SK-N-SH treated with all-trans-retinoic acid at 6 μM for 48 hours (cell line): ENCODE measurements at regions not wholly inside any gene's neighbourhood (a gene's known extent, or its start where the extent isn't known, plus 50 kb on each side); places are given as distances from the start of the nearest gene placed in this dataset.

Experiments
- BACH2 ChIP-seq: fragments of 250-450 bp; sonication (Bioruptor Pico); IDR thresholded peaks from 2 replicates; pipeline ENCODE4 v1.9.0; 2021; ENCODE audit warnings: mild to moderate bottlenecking, borderline replicate concordance
- CREB5 ChIP-seq: fragments of 250-450 bp; sonication (Bioruptor Pico); IDR thresholded peaks from 2 replicates; pipeline ENCODE4 v1.5.1; 2020; ENCODE audit warnings: low read depth, mild to moderate bottlenecking, moderate library complexity
- CSRNP3 ChIP-seq: fragments of 250-450 bp; sonication (Bioruptor Pico); IDR thresholded peaks from 2 replicates; pipeline ENCODE4 v1.5.1; 2021; ENCODE audit warnings: mild to moderate bottlenecking, moderate library complexity
- SNAI2 ChIP-seq: fragments of 250-450 bp; sonication (Bioruptor Pico); IDR thresholded peaks from 2 replicates; pipeline ENCODE4 v1.5.0; 2020; ENCODE audit warnings: mild to moderate bottlenecking, moderate library complexity
- ZC3H10 ChIP-seq: fragments of 250-450 bp; sonication (Bioruptor Pico); IDR thresholded peaks from 2 replicates; pipeline ENCODE4 v1.5.1; 2021; ENCODE audit warnings: mild to moderate bottlenecking, moderate library complexity
- ZNF565 ChIP-seq: fragments of 450-650 bp; formaldehyde crosslinking; conservative IDR thresholded peaks from 2 replicates; pipeline ENCODE4 v1.5.0; 2020; ENCODE audit warnings: low read depth, mild to moderate bottlenecking, moderate library complexity
- TF ChIP-seq, protein P1 (sequence below): fragments of 250-450 bp; sonication (Bioruptor Pico); IDR thresholded peaks from 2 replicates; pipeline ENCODE4 v1.8.0; 2020; ENCODE audit warnings: mild to moderate bottlenecking, moderate library complexity, borderline replicate concordance

- TF ChIP-seq, protein P1, sequence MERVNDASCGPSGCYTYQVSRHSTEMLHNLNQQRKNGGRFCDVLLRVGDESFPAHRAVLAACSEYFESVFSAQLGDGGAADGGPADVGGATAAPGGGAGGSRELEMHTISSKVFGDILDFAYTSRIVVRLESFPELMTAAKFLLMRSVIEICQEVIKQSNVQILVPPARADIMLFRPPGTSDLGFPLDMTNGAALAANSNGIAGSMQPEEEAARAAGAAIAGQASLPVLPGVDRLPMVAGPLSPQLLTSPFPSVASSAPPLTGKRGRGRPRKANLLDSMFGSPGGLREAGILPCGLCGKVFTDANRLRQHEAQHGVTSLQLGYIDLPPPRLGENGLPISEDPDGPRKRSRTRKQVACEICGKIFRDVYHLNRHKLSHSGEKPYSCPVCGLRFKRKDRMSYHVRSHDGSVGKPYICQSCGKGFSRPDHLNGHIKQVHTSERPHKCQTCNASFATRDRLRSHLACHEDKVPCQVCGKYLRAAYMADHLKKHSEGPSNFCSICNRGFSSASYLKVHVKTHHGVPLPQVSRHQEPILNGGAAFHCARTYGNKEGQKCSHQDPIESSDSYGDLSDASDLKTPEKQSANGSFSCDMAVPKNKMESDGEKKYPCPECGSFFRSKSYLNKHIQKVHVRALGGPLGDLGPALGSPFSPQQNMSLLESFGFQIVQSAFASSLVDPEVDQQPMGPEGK: no peak
- TF ChIP-seq ZC3H10 (CRISPR knock-in tag): no peak
- no peak for TF ChIP-seq ZNF565 (CRISPR knock-in tag)
- TF ChIP-seq CREB5 (CRISPR knock-in tag): no peak
- no peak for TF ChIP-seq SNAI2
- TF ChIP-seq CSRNP3 (CRISPR knock-in tag): no peak
- no peak for TF ChIP-seq BACH2
Measured at GRCh38 chr16:86049641-86050040, 150.7 kb downstream of the IRF8 start.
